ENCODE measurements at regions not wholly inside any gene's neighbourhood (a gene's known extent, or its start where the extent isn't known, plus 50 kb on each side); places are given as distances from the start of the nearest gene placed in this dataset.

- Mint-ChIP-seq H3K4me3 (no peak overlapping the region), H3K36me3 (no peaks in the 10 kb centered on the region), H3K9me3 (peaks cover 0 to 16% (median 3%) of the 10 kb centered on the region in 9 donors), H3K4me1 (no peaks in the 10 kb centered on the region), H3K27me3 (no peaks in the 10 kb centered on the region), H3K27ac (no peak overlapping the region)
- ATAC-seq (no peak), DNase-seq (no peak)
- POLR2A ChIA-PET: no interaction called here
These were observed 501.4 kb downstream of the NSUN3 start for GRCh38 chr3:94564247-94564646.

DNA sequence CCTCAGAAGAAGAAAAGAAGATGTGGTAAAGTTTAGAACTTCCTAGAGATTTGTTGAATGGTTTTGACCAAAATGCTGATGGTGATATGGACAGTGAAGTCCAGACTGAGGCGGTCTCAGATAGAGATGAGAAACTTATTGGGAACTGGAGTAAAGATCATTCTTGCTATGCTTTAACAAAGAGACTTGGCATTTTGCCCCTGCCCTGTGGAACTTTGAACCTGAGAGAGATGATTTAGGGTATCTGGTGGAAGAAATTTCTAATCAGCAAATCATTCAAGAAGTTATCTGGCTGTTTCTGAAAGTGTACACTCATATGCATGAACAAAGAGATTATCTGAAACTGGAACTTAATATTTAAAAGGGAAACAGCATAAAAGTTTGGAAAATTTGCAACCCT, 505.2 kb downstream of the NSUN3 start:
- Mint-ChIP-seq H3K4me3 (no peak overlapping the region), H3K27me3 (no peaks in the 10 kb centered on the region), H3K27ac (no peak overlapping the region), H3K36me3 (no peaks in the 10 kb centered on the region), H3K9me3 (peaks cover 0 to 16% (median 5%) of the 10 kb centered on the region in 9 donors), H3K4me1 (no peaks in the 10 kb centered on the region)
- no peak for DNase-seq
- POLR2A ChIA-PET: no interaction called here
- ATAC-seq: no peak

- POLR2A ChIA-PET: no interaction called here
- H3K27me3 Mint-ChIP-seq: no peaks in the 10 kb centered on the region
- no peaks in the 10 kb centered on the region for H3K4me1 Mint-ChIP-seq
- ATAC-seq (no peak), DNase-seq (no peak)
- no peak overlapping the region for H3K27ac Mint-ChIP-seq
- no peak overlapping the region for H3K4me3 Mint-ChIP-seq
- H3K36me3 Mint-ChIP-seq: peaks cover 0 to 9% (median 0%) of the 10 kb centered on the region in 3 donors
- H3K9me3 Mint-ChIP-seq: peaks cover 0 to 23% (median 7%) of the 10 kb centered on the region in 9 donors
These were observed 510.5 kb downstream of the NSUN3 start for GRCh38 chr3:94573337-94573736.

DNA sequence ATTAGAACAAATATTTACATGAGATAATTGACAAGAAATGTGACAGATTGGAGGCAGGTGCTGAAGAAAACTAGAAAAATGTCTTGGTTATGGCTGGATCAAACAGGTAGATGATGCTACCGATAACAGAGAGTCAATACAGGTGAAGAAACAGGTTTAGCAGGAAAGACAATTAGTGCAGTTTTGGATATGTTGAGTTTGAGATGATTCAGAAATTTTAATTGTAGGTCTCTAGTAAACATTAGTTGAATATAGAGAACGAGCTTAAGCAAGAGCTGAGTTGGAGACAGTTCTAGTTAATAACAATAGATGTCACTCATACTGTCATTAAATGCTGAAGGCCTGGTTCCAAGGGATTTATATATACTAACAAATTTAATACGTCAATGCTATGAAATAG, 524.4 kb downstream of the NSUN3 start:
- H3K36me3 Mint-ChIP-seq: no peaks in the 10 kb centered on the region
- ATAC-seq (no peak), DNase-seq (no peak)
- H3K4me1 Mint-ChIP-seq: no peaks in the 10 kb centered on the region
- no peaks in the 10 kb centered on the region for H3K27me3 Mint-ChIP-seq
- peaks cover 0 to 23% (median 8%) of the 10 kb centered on the region in 9 donors for H3K9me3 Mint-ChIP-seq
- no peak overlapping the region for H3K4me3 Mint-ChIP-seq
- POLR2A ChIA-PET: no interaction called here
- no peak overlapping the region for H3K27ac Mint-ChIP-seq

DNA sequence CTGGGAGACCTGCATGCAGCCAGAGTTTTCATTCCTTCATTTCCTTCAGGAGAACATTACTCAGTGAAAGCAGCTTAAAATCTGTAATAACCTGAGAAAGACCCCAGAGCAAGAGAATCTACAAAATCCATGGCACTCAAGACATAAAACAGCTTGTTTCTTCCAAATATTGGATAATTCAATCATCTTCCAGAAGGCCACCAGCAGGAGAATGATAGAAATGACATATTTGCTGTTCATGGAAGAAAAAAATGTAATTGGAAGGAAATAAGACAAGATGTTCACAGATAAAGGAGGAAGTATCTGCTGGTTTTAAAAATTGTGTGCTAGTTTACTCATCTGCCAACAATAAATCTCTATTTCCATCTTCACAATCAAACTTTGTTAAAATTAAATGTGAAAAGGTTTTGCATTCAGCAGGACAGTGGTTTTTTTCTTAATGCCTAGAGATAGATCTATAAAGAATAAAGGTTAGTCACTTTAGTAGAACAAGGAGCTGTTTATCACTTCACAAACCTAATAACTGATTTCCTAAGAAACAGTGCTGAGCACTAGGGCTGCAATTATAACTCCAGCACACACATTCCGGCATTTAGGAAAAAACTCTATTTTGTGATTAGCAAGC, 530.8 kb downstream of the NSUN3 start:
- no peak for DNase-seq
- H3K27me3 Mint-ChIP-seq: no peaks in the 10 kb centered on the region

GRCh38 chr3:94596141-94596540, 533.3 kb downstream of the NSUN3 start:
- POLR2A ChIA-PET: no interaction called here
- Mint-ChIP-seq H3K27ac (no peak overlapping the region), H3K4me1 (no peaks in the 10 kb centered on the region), H3K36me3 (no peaks in the 10 kb centered on the region), H3K9me3 (peaks cover 0 to 14% (median 2%) of the 10 kb centered on the region in 9 donors), H3K27me3 (no peaks in the 10 kb centered on the region), H3K4me3 (no peak overlapping the region)
- no peak for ATAC-seq
- no peak for DNase-seq

More for the DNA sequence above, 530.8 kb downstream of the NSUN3 start:
- H3K36me3 Mint-ChIP-seq: no peaks in the 10 kb centered on the region
- ATAC-seq: no peak
- peaks cover 0 to 8% (median 4%) of the 10 kb centered on the region in 9 donors for H3K9me3 Mint-ChIP-seq
- POLR2A ChIA-PET: no interaction called here
- no peak overlapping the region for H3K27ac Mint-ChIP-seq
- no peak overlapping the region for H3K4me3 Mint-ChIP-seq
- no peaks in the 10 kb centered on the region for H3K4me1 Mint-ChIP-seq

DNA sequence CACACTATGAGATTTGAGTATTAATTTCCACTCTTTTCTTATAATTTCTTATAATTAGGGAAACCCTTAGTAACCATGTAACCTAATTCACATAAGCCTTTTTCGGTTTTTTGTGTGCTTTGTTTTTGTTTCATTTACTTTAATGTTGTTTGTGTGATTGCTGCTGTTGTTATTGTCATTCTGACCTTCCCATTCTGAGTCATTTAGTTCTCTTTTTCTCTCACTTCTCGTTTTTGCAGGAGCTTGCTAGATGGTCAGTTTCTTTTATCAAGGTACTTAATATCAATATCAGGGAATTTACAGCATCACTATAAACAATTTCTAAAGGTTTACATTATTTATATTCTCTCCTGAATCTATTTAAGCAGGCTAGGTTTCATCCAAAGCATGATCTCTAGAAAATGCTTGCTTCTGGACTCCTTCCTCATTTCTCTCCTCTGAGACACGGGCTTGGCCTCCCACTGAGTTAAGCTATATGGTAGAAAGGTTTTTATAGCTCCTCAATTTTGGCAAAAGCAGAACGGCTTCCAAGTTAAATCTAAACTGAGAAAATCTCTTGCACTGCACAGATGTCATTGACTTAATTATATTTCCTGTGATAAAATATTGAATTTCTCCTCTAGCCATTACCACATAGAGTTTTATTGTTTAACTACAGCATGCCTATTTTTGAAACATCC, 534.2 kb downstream of the NSUN3 start:
- Mint-ChIP-seq H3K4me3 (no peak overlapping the region), H3K36me3 (no peaks in the 10 kb centered on the region), H3K9me3 (peaks cover 0 to 14% (median 2%) of the 10 kb centered on the region in 9 donors), H3K27me3 (no peaks in the 10 kb centered on the region), H3K4me1 (no peaks in the 10 kb centered on the region), H3K27ac (no peak overlapping the region)
- no peak for ATAC-seq
- no peak for DNase-seq
- POLR2A ChIA-PET: no interaction called here

- Mint-ChIP-seq H3K9me3 (peaks cover 0 to 18% (median 1%) of the 10 kb centered on the region in 9 donors), H3K27me3 (no peaks in the 10 kb centered on the region), H3K4me3 (no peak overlapping the region), H3K4me1 (no peaks in the 10 kb centered on the region), H3K27ac (no peak overlapping the region), H3K36me3 (no peaks in the 10 kb centered on the region)
- ATAC-seq (no peak), DNase-seq (no peak)
- POLR2A ChIA-PET: no interaction called here
These were observed 544.9 kb downstream of the NSUN3 start for GRCh38 chr3:94607778-94608177.

GRCh38 chr3:94609908-94610307, 547.0 kb downstream of the NSUN3 start:
- POLR2A ChIA-PET: no interaction called here
- no peaks in the 10 kb centered on the region for H3K27me3 Mint-ChIP-seq
- H3K27ac Mint-ChIP-seq: no peak overlapping the region
- H3K4me3 Mint-ChIP-seq: no peak overlapping the region
- H3K36me3 Mint-ChIP-seq: no peaks in the 10 kb centered on the region
- DNase-seq (no peak), ATAC-seq (no peak)
- peaks cover 0 to 18% (median 0%) of the 10 kb centered on the region in 9 donors for H3K9me3 Mint-ChIP-seq
- no peaks in the 10 kb centered on the region for H3K4me1 Mint-ChIP-seq

GRCh38 chr3:94611596-94611995, 548.7 kb downstream of the NSUN3 start:
- POLR2A ChIA-PET: no interaction called here
- no peak for ATAC-seq
- H3K36me3 Mint-ChIP-seq: no peaks in the 10 kb centered on the region
- peaks cover 0 to 18% (median 0%) of the 10 kb centered on the region in 9 donors for H3K9me3 Mint-ChIP-seq
- H3K4me3 Mint-ChIP-seq: no peak overlapping the region
- H3K4me1 Mint-ChIP-seq: no peaks in the 10 kb centered on the region
- H3K27me3 Mint-ChIP-seq: no peaks in the 10 kb centered on the region
- no peak overlapping the region for H3K27ac Mint-ChIP-seq
- DNase-seq: no peak

GRCh38 chr3:94612631-94613030, 549.8 kb downstream of the NSUN3 start:
- H3K9me3 Mint-ChIP-seq: peaks cover 0 to 18% (median 0%) of the 10 kb centered on the region in 9 donors
- POLR2A ChIA-PET: no interaction called here
- no peaks in the 10 kb centered on the region for H3K36me3 Mint-ChIP-seq
- H3K27me3 Mint-ChIP-seq: no peaks in the 10 kb centered on the region
- H3K4me3 Mint-ChIP-seq: no peak overlapping the region
- ATAC-seq (no peak), DNase-seq (no peak)
- H3K27ac Mint-ChIP-seq: no peak overlapping the region
- no peaks in the 10 kb centered on the region for H3K4me1 Mint-ChIP-seq

DNA sequence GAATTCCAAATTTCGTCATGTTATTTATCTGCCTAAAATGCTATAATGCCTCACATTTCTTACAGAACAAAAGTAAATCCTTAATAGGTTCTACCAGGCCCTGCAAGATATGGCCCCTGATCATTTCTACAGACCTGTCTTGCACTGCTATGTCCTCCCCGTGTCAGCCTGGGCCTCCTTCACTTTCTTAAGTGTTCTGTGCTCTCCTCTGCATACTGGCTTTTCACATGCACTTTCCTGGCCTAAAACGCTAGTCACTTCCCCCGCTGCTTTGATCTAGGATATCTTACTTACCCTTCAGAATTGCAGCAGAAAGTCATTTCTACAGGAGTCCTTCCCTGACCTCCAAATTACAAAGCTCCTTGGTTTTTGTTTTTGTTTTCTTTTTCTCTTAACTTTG, 551.3 kb downstream of the NSUN3 start:
- POLR2A ChIA-PET: no interaction called here
- DNase-seq: no peak
- H3K36me3 Mint-ChIP-seq: no peaks in the 10 kb centered on the region
- H3K9me3 Mint-ChIP-seq: peaks cover 0 to 9% (median 0%) of the 10 kb centered on the region in 9 donors
- no peak for ATAC-seq
- H3K27me3 Mint-ChIP-seq: no peaks in the 10 kb centered on the region
- H3K4me1 Mint-ChIP-seq: no peaks in the 10 kb centered on the region
- no peak overlapping the region for H3K27ac Mint-ChIP-seq
- H3K4me3 Mint-ChIP-seq: no peak overlapping the region

- DNase-seq (no peak), ATAC-seq (no peak)
- Mint-ChIP-seq H3K9me3 (peaks cover 0 to 9% (median 0%) of the 10 kb centered on the region in 9 donors), H3K27me3 (no peaks in the 10 kb centered on the region), H3K27ac (no peak overlapping the region), H3K4me1 (no peaks in the 10 kb centered on the region), H3K36me3 (no peaks in the 10 kb centered on the region), H3K4me3 (no peak overlapping the region)
- POLR2A ChIA-PET: no interaction called here
These were observed 552.6 kb downstream of the NSUN3 start for GRCh38 chr3:94615275-94616065.
